ENCODE measurements at regions not wholly inside any gene's neighbourhood (a gene's known extent, or its start where the extent isn't known, plus 50 kb on each side); places are given as distances from the start of the nearest gene placed in this dataset.

- H3K4me2 ChIP-seq (ENCODE audit: control insufficient read depth, insufficient read depth), result no peak overlapping the region
- FAIRE-seq (no peak), DNase-seq (ENCODE audit: low read depth, low spot score) (no peak), ATAC-seq (no peak)
- in situ Hi-C loops (cut with MboI) (no loop called here), intact Hi-C loops (cut with micrococcal nuclease; ENCODE audit: unreplicated experiment) (no loop called here)
- TF ChIP-seq STAT1 (conservative IDR thresholded peaks at IDR 0.05), result no peak
- TF ChIP-seq E2F8 (IDR thresholded peaks at IDR 0.05; ENCODE audit: low read depth, partially characterized antibody), result no peak
- TF ChIP-seq MXI1 (IDR thresholded peaks at IDR 0.05; ENCODE audit: low read depth, low read length), result no peak
- TF ChIP-seq CHD2 (IDR thresholded peaks at IDR 0.05; ENCODE audit: borderline replicate concordance, low read depth, low read length), result no peak
- TF ChIP-seq YY1 (IDR thresholded peaks at IDR 0.05; ENCODE audit: low read depth, low read length), result no peak
- no peak for TF ChIP-seq USF2 (IDR thresholded peaks at IDR 0.05; ENCODE audit: borderline replicate concordance, low read depth, low read length)
- TF ChIP-seq MTA2 (IDR thresholded peaks at IDR 0.05; ENCODE audit: low read depth), result no peak
- TF ChIP-seq ZBTB4 (CRISPR knock-in tag; IDR thresholded peaks at IDR 0.05), result no peak
- no peaks in the 10 kb centered on the region for H3K27me3 ChIP-seq (replicated peaks in 1 of 2; ENCODE audit: control insufficient read depth in 2 of 2, insufficient read depth in 2 of 2, low read length in 1 of 2)
- no peak overlapping the region for H3K27ac ChIP-seq (ENCODE audit: control insufficient read depth, insufficient read depth)
- H3K9me3 ChIP-seq (replicated peaks; ENCODE audit: control insufficient read depth, insufficient read depth, low read length), result no peaks in the 10 kb centered on the region
- BruUV-seq (replicated peaks), result no TSS peak
- H3K79me2 ChIP-seq (ENCODE audit: control insufficient read depth, insufficient read depth, low read length), result no peaks in the 10 kb centered on the region
- no peaks in the 10 kb centered on the region for H3K4me1 ChIP-seq (ENCODE audit: control insufficient read depth, insufficient read depth, low read length)
- no peak overlapping the region for H3K4me3 ChIP-seq
- H3K36me3 ChIP-seq (ENCODE audit: control insufficient read depth in 2 of 2, insufficient read depth in 2 of 2, low read length in 1 of 2), result no peaks in the 10 kb centered on the region
- SMC1A ChIA-PET (ENCODE audit: uncharacterized antibody, unreplicated experiment), result no interaction called here
- CTCF ChIA-PET, result no interaction called here
- H4K20me1 ChIP-seq (ENCODE audit: control insufficient read depth, insufficient read depth), result no peaks in the 10 kb centered on the region
- 32% methylated on average over 11 of the region's 11 CpGs for WGBS (ENCODE audit: insufficient coverage, insufficient replicate concordance, low lambda C conversion rate, missing lambda C conversion rate)
- no peak overlapping the region for H3K9ac ChIP-seq (ENCODE audit: control insufficient read depth, insufficient read depth, low read length)
- RAD21 ChIA-PET (ENCODE audit: unreplicated experiment), result no interaction called here
- no peak overlapping the region for H2AFZ ChIP-seq (ENCODE audit: control insufficient read depth, low read depth, low read length)
- POLR2A ChIA-PET, result no interaction called here
Observed at GRCh38 chr2:58954880-58955385, 713.8 kb upstream of the FANCL start.

Measured in GM12878 (cell line).